A673 (cell line): ENCODE measurements at regions not wholly inside any gene's neighbourhood (a gene's known extent, or its start where the extent isn't known, plus 50 kb on each side); places are given as distances from the start of the nearest gene placed in this dataset.

Experiments
- BruUV-seq: library from RNA; stranded (reverse); fragments of 400-500 nt; replicated peaks from 2 replicates; lab custom pipeline; 2021; lab: Mats Ljungman, UMichigan
- CTCF ChIA-PET: fragments of 300-600 bp; sonication (Branson Sonifier 250); formaldehyde crosslinking; loops from one replicate; lab custom pipeline; 2022; ENCODE audit warnings: antibody characterized with exemption; lab: Charles Lee
- POLR2A ChIA-PET: fragments of 300-600 bp; sonication (Branson Sonifier 250); formaldehyde crosslinking; loops from one replicate; lab custom pipeline; 2022; ENCODE audit warnings: antibody characterized with exemption; ENCODE audit not compliant: low non-redundant PET; lab: Charles Lee
- DNase-seq: peaks from one replicate; pipeline ENCODE4 v3.0.0-alpha.2; 2015; ENCODE audit warnings: low spot score
- H3K27ac ChIP-seq: fragments of 200-600 bp; sonication (generic); 2 replicates; pipeline ENCODE4 v1.5.1; 2016; ENCODE audit warnings: mixed run types, low read depth, mild to moderate bottlenecking, mixed read lengths, antibody characterized with exemption, low read length; ENCODE audit not compliant: poor library complexity, severe bottlenecking
- H3K27me3 ChIP-seq: fragments of 200-600 bp; sonication (generic); replicated peaks from 2 replicates; pipeline ENCODE4 v1.6.1; 2017; ENCODE audit warnings: mixed run types, low read depth, mild to moderate bottlenecking, mixed read lengths, antibody characterized with exemption, low read length; ENCODE audit not compliant: insufficient read depth, poor library complexity
- H3K36me3 ChIP-seq: fragments of 200-600 bp; sonication (generic); 2 replicates; pipeline ENCODE4 v1.6.1; 2016; ENCODE audit warnings: mixed run types, mild to moderate bottlenecking, mixed read lengths, antibody characterized with exemption, low read length; ENCODE audit not compliant: insufficient read depth, poor library complexity, severe bottlenecking
- H3K4me1 ChIP-seq: fragments of 200-600 bp; sonication (generic); 2 replicates; pipeline ENCODE4 v1.6.1; 2017; ENCODE audit warnings: mixed run types, mild to moderate bottlenecking, mixed read lengths, antibody characterized with exemption, low read length; ENCODE audit not compliant: insufficient read depth, poor library complexity, severe bottlenecking
- H3K4me3 ChIP-seq: fragments of 200-600 bp; sonication (generic); 2 replicates; pipeline ENCODE4 v1.5.1; 2016; ENCODE audit warnings: low read depth, mixed run types, mild to moderate bottlenecking, mixed read lengths, low read length; ENCODE audit not compliant: poor library complexity, severe bottlenecking
- H3K9me3 ChIP-seq: fragments of 200-600 bp; sonication (generic); 2 replicates; pipeline ENCODE4 v1.6.1; 2016; ENCODE audit warnings: mixed run types, low read depth, mild to moderate bottlenecking, mixed read lengths, antibody characterized with exemption, low read length; ENCODE audit not compliant: poor library complexity, severe bottlenecking
- EZH2 ChIP-seq: fragments of 200-600 bp; sonication (generic); IDR thresholded peaks from 2 replicates; pipeline ENCODE4 v1.6.1; 2017; ENCODE audit warnings: borderline replicate concordance, low read depth, mild to moderate bottlenecking, mixed read lengths, antibody characterized with exemption, low read length; ENCODE audit not compliant: poor library complexity, severe bottlenecking
- intact Hi-C: fragments of 100-400 bp; cut with micrococcal nuclease; formaldehyde crosslinking; loops from one replicate; pipeline ENCODE4 v1.10.0; 2022; ENCODE audit not compliant: unreplicated experiment
- TF ChIP-seq, protein P1 (sequence below): fragments of 300-800, 200-600 bp; sonication (generic); conservative IDR thresholded peaks from 2 replicates; pipeline ENCODE4 v1.5.1; 2017; ENCODE audit warnings: low read depth, mild to moderate bottlenecking, antibody characterized with exemption, low read length, moderate library complexity, mixed read lengths

- no peaks in the 10 kb centered on the region for H3K36me3 ChIP-seq
- H3K4me1 ChIP-seq: no peaks in the 10 kb centered on the region
- intact Hi-C loops: no loop called here
- DNase-seq: no peak
- H3K27me3 ChIP-seq: no peaks in the 10 kb centered on the region
- ChIA-PET CTCF (no interaction called here), POLR2A (no interaction called here)
- TF ChIP-seq, protein P1, sequence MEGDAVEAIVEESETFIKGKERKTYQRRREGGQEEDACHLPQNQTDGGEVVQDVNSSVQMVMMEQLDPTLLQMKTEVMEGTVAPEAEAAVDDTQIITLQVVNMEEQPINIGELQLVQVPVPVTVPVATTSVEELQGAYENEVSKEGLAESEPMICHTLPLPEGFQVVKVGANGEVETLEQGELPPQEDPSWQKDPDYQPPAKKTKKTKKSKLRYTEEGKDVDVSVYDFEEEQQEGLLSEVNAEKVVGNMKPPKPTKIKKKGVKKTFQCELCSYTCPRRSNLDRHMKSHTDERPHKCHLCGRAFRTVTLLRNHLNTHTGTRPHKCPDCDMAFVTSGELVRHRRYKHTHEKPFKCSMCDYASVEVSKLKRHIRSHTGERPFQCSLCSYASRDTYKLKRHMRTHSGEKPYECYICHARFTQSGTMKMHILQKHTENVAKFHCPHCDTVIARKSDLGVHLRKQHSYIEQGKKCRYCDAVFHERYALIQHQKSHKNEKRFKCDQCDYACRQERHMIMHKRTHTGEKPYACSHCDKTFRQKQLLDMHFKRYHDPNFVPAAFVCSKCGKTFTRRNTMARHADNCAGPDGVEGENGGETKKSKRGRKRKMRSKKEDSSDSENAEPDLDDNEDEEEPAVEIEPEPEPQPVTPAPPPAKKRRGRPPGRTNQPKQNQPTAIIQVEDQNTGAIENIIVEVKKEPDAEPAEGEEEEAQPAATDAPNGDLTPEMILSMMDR: no peak
- TF ChIP-seq EZH2: no peak
- no peak overlapping the region for H3K4me3 ChIP-seq
- H3K27ac ChIP-seq: no peak overlapping the region
- no peaks in the 10 kb centered on the region for H3K9me3 ChIP-seq
- no TSS peak for BruUV-seq
These were observed 629.7 kb upstream of the DIPK2B start for GRCh38 chrX:45830343-45830742.

DNA sequence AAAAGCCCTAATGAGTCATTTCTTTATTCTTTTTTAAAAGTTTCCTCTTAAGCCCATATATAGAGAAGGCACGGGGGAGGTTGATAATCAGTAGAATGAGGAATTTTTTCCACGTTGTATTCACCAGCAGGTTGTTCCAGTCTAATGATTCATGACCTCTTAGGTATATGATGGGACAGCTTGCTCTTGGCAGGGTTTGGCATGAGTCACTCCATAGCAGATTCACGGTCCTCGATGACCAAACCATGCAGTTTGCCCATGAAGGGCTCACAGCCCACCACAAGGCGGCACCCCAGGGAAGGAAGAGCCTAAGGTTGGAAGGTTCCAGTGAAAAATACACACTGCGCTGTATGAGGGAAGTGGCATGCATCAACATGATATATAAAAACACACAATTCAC is 623.8 kb upstream of the DIPK2B start:
- TF ChIP-seq, protein P1: peak; percentile 82
- no peak for TF ChIP-seq EZH2
- no peaks in the 10 kb centered on the region for H3K27me3 ChIP-seq
- peaks cover under 1% of the 10 kb centered on the region for H3K9me3 ChIP-seq
- no peak overlapping the region for H3K27ac ChIP-seq
- intact Hi-C loops: loop anchor here (1.0 to 10.0 kb wide), 5 partner anchors 23 to 583 kb away; no protein-coding TSS in a partner anchor
- peak; percentile 88 for DNase-seq
- ChIA-PET POLR2A (interaction anchor here (0.6 kb wide), 1 partner anchor 21 kb away, joined by 9 read pairs; no protein-coding TSS in a partner anchor), CTCF (interaction anchor here (0.5 to 0.8 kb wide), 2 partner anchors 16 to 552 kb away, joined by 3 to 4 read pairs; no protein-coding TSS in a partner anchor)
- H3K4me3 ChIP-seq: no peak overlapping the region
- no peaks in the 10 kb centered on the region for H3K4me1 ChIP-seq
- H3K36me3 ChIP-seq: peaks cover 3% of the 10 kb centered on the region
- no TSS peak for BruUV-seq

GRCh38 chrX:45823536-45823935 is 622.9 kb upstream of the DIPK2B start:
- no peak overlapping the region for H3K4me3 ChIP-seq

More at GRCh38 chrX:45823536-45823935, 622.9 kb upstream of the DIPK2B start:
- POLR2A ChIA-PET: interaction anchor here (0.7 kb wide), 1 partner anchor 45 kb away, joined by 3 read pairs; no protein-coding TSS in a partner anchor
- Histone ChIP-seq H3K4me1 (no peaks in the 10 kb centered on the region), H3K27ac (no peak overlapping the region), H3K27me3 (no peaks in the 10 kb centered on the region), H3K36me3 (peaks cover 3% of the 10 kb centered on the region), H3K9me3 (peaks cover 3% of the 10 kb centered on the region)
- BruUV-seq: no TSS peak
- DNase-seq: no peak
- TF ChIP-seq, protein P1: no peak
- no peak for TF ChIP-seq EZH2
- intact Hi-C loops: loop anchor here (5.0 to 10.0 kb wide), 3 partner anchors 309 to 584 kb away; no protein-coding TSS in a partner anchor
- CTCF ChIA-PET: no interaction called here
